H1 (cell line): ENCODE measurements at regions not wholly inside any gene's neighbourhood (a gene's known extent, or its start where the extent isn't known, plus 50 kb on each side); places are given as distances from the start of the nearest gene placed in this dataset.

Experiments
- BCL11A ChIP-seq, 2 experiments: IDR thresholded peaks; one replicate each; pipeline ENCODE4 v1.6.1; 2011; ENCODE audit warnings: low read depth in 2 of 2, low read length in 2 of 2, mild to moderate bottlenecking in 2 of 2
- EZH2 ChIP-seq: fragments of 200-600 bp; sonication (generic); IDR thresholded peaks from 2 replicates; pipeline ENCODE4 v1.7.1; 2012; ENCODE audit warnings: low read depth, mild to moderate bottlenecking, moderate library complexity, low read length, inconsistent platforms; ENCODE audit not compliant: severe bottlenecking
- SUZ12 ChIP-seq: fragments of 200-600 bp; sonication (generic); IDR thresholded peaks from 2 replicates; pipeline ENCODE4 v1.6.1; 2012; ENCODE audit warnings: mild to moderate bottlenecking, inconsistent platforms, low read length, moderate library complexity, mixed read lengths
- TF ChIP-seq, protein P1 (sequence below): IDR thresholded peaks from 2 replicates; pipeline ENCODE4 v1.6.1; 2012; ENCODE audit warnings: inconsistent platforms

DNA sequence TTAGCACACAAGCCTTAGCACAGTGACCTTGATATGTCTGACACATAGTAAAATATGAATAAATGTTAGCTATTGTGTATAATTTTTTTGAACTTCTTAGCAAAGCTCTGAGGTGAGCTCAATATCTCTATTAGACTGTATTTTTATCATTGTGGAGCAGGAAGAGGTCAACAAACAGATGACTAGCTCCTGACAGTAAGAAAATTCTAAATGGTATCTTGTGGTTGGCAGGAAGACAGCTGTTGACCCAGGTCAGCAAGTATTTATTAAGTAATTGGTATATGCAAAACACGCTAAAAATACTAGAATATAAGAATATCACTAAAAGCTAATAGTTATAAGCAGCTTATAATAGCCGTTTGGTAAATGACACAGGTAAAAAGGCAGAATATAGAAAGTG lies 77.5 kb upstream of the MARCKS start (continued):
- TF ChIP-seq SUZ12 = no peak
- no peak for TF ChIP-seq EZH2
- TF ChIP-seq BCL11A (IDR thresholded peaks at IDR 0.05; ENCODE audit: low read depth in 2 of 2, low read length in 2 of 2) = no peak
- TF ChIP-seq, protein P1, sequence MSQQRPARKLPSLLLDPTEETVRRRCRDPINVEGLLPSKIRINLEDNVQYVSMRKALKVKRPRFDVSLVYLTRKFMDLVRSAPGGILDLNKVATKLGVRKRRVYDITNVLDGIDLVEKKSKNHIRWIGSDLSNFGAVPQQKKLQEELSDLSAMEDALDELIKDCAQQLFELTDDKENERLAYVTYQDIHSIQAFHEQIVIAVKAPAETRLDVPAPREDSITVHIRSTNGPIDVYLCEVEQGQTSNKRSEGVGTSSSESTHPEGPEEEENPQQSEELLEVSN = no peak
